ENCODE measurements at regions not wholly inside any gene's neighbourhood (a gene's known extent, or its start where the extent isn't known, plus 50 kb on each side); places are given as distances from the start of the nearest gene placed in this dataset.
"Not testable (repeated sequence)": the region's sequence is repeated elsewhere in the genome, so short reads cannot be mapped to it uniquely, and the experiment has no call there.

DNA sequence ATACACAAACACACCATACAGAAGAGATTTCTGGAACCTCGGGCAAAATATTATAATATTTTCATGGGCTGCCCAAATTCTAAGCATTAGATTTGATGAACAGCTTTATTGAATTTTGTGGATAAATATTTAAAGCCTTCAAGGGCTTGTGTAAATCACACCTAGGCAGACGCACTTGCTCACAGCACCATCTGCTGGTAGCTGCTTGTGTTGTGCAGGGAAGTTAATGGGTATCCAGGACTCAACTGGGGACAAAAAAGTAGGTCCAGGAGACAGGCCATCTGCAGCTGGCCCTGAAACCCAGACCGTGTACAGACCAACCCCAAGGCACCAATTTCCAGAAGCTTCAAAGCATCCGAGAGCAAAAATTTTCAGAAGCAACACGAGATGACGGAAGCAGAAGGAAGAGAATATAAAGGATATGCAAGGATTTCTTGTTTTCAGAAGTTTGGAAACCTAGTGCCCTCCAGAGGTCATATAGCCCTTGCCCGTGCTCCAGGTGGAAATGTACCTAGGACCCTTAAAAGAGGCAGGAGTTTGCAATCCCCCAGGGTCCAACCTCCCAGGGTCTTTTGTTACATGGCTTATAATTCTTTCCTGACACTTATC lies 140.0 kb downstream of the CHD9NB start:
- DNase-seq (ENCODE audit: low read depth, low spot score) = peak; percentile 1
- H3K4me3 ChIP-seq (ENCODE audit: low read depth, low read length) = no peak overlapping the region
- ChIA-PET CTCF (interaction anchor here (0.7 to 4.4 kb wide), 12 partner anchors 11 to 843 kb away, joined by 3 to 25 read pairs (median 4); no protein-coding TSS in a partner anchor), POLR2A (no interaction called here)
- TF ChIP-seq, protein P1, sequence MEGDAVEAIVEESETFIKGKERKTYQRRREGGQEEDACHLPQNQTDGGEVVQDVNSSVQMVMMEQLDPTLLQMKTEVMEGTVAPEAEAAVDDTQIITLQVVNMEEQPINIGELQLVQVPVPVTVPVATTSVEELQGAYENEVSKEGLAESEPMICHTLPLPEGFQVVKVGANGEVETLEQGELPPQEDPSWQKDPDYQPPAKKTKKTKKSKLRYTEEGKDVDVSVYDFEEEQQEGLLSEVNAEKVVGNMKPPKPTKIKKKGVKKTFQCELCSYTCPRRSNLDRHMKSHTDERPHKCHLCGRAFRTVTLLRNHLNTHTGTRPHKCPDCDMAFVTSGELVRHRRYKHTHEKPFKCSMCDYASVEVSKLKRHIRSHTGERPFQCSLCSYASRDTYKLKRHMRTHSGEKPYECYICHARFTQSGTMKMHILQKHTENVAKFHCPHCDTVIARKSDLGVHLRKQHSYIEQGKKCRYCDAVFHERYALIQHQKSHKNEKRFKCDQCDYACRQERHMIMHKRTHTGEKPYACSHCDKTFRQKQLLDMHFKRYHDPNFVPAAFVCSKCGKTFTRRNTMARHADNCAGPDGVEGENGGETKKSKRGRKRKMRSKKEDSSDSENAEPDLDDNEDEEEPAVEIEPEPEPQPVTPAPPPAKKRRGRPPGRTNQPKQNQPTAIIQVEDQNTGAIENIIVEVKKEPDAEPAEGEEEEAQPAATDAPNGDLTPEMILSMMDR (IDR thresholded peaks at IDR 0.05; ENCODE audit: insufficient read depth, low read length, missing control alignments) = peak; percentile 66

DNA sequence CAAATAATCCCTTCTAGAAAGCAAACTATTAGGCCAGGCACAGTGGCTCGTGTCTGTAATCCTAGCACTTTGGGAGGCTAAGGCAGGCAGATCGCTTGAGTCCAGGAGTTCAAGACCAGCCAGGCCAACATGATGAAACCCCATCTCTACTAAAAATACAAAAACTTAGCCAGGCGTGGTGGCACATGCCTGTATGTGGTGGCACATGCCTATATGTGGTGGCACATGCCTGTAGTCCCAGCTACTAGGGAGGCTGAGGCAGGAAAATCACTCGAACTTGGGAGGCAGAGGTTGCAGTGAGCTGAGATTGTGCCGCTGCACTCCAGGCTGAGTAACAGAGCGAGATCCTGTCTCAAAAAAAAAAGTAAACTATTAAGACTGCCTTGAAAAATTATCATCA lies 144.6 kb downstream of the CHD9NB start:
- H3K4me3 ChIP-seq (ENCODE audit: low read depth, low read length); POLR2A ChIA-PET; DNase-seq (ENCODE audit: low read depth, low spot score): not testable (repeated sequence)
- CTCF ChIA-PET = interaction anchor here (1.7 kb wide), 1 partner anchor 716 kb away, joined by 8 read pairs; no protein-coding TSS in a partner anchor

DNA sequence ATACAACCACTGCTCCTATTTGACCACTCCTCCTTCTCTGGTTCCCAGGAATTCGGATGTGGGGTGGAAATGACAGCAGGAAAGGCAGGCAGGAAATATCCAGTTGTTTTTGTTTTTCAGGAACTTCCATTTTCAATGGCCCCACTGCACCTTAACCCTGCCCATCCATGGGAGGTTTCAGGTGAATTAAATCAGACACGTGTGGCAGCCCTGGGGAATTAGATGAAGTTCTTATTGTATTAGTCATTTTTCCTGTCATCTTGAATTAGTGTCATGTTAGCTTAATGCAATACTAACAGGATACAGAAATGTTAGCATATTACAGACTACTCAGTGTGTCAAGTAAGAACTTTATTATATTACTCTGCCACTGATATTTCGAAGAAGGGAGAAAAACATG lies 146.4 kb downstream of the CHD9NB start:
- H3K4me3 ChIP-seq (ENCODE audit: low read depth, low read length) = no peak overlapping the region
- POLR2A ChIA-PET = no interaction called here
- TF ChIP-seq, protein P1 (IDR thresholded peaks at IDR 0.05; ENCODE audit: insufficient read depth, low read length, missing control alignments) = no peak
- no peak for DNase-seq (ENCODE audit: low read depth, low spot score)
- CTCF ChIA-PET = no interaction called here

DNA sequence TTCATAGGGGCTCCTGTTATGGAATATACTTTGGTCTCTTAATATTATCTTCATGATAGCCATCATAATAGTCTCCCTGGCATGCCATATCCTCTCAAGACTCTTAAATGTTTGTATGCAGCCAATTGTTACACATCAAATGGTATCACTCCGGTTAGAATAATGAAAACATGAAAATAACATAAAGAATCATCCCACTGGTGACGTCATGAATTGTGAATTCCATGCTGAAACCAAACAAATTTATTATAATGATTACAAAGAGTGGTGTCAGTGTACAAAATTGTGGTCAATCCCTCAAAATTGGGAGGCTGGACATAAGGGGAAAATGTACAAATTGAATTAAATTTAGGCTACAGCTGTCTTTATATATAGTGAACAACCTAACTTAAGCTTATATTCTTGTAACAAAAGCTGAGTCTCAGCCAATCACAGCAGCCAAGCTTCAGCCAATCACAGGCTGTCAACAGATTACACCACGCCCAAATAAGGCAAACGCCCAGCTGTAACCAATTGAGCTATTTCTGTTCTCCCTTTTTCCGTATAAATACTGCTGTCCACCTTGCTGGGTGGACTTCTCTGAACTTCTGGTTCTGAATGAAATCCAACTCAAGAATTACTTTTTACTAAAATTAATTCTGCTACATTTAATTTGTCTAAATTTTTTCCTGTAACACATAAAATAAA lies 156.1 kb downstream of the CHD9NB start:
- no peak for DNase-seq (ENCODE audit: low read depth, low spot score)
- H3K4me3 ChIP-seq (ENCODE audit: low read depth, low read length) = no peak overlapping the region
- CTCF ChIA-PET = interaction anchor here (1.1 kb wide), 1 partner anchor 16 kb away, joined by 4 read pairs; no protein-coding TSS in a partner anchor
- POLR2A ChIA-PET = no interaction called here
- TF ChIP-seq, protein P1 (IDR thresholded peaks at IDR 0.05; ENCODE audit: insufficient read depth, low read length, missing control alignments) = no peak

DNA sequence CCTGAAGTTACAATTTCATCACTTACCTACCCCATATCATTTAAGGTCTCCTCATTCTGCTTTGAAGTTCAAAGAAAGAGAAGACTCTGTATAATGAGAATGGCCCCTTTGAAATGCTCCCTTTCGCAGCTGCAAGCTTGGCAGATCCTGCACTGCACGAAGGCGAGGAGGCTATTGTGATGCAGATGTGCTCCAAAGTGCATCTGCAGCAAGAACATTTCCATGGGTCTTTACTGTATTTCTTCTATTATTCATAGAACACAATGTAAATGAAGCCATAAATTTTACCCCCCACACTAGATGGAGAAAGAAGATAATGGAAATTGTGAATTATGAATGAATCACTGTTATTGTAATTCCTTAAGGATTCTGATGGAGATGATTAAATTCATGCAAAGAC lies 178.7 kb downstream of the CHD9NB start:
- POLR2A ChIA-PET = no interaction called here
- H3K4me3 ChIP-seq (ENCODE audit: low read depth, low read length) = no peak overlapping the region
- DNase-seq (ENCODE audit: low read depth, low spot score) = no peak
- TF ChIP-seq, protein P1 (IDR thresholded peaks at IDR 0.05; ENCODE audit: insufficient read depth, low read length, missing control alignments) = no peak
- CTCF ChIA-PET = no interaction called here

DNA sequence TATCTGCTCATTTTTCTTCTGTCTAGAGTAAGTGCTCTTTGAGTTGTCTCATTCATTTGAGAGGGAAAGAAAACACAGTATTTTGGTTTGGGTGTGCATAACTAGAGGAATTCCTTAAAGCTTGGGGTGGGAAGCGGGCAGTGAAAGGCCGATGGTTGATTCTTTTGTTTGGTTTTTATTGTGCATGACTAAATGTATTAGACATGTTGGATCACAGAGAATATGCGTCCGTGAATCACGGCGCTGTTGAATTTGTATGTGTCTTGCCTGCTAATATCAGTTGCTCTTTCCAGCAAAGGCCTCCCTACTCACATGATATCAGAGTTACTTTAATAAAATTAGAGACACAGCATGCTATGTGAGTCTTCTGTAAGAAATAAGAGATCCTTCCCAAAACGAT lies 180.0 kb downstream of the CHD9NB start:
- H3K4me3 ChIP-seq (ENCODE audit: low read depth, low read length) = no peak overlapping the region
- no peak for DNase-seq (ENCODE audit: low read depth, low spot score)
- CTCF ChIA-PET = no interaction called here
- POLR2A ChIA-PET = no interaction called here
- TF ChIP-seq, protein P1 (IDR thresholded peaks at IDR 0.05; ENCODE audit: insufficient read depth, low read length, missing control alignments) = no peak

DNA sequence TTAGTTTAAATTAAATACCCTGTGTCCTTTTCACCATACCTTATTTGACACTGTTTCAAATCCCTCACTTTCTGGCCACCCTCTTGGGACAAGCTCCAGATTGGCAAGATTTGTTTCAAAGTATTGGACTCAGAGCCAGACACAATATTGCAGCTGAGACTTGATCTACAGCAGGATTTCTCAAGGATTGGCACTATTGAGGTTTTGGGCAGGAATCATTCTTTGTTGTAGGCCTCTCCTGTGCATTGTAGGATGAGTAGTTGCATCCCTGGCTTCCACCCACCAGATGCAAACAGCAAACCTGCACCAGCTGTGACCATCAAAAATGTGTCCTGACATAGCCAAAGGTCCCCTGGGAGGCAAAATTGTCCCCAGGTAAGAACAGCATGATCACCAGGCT lies 181.2 kb downstream of the CHD9NB start:
- DNase-seq (ENCODE audit: low read depth, low spot score) = no peak
- TF ChIP-seq, protein P1 (IDR thresholded peaks at IDR 0.05; ENCODE audit: insufficient read depth, low read length, missing control alignments) = no peak
- CTCF ChIA-PET = no interaction called here
- POLR2A ChIA-PET = no interaction called here
- no peak overlapping the region for H3K4me3 ChIP-seq (ENCODE audit: low read depth, low read length)
